NCI-H1417 (cell line): ENCODE measurements at regions not wholly inside any gene's neighbourhood (a gene's known extent, or its start where the extent isn't known, plus 50 kb on each side); places are given as distances from the start of the nearest gene placed in this dataset.
"Not testable (repeated sequence)": the region's sequence is repeated elsewhere in the genome, so short reads cannot be mapped to it uniquely, and the experiment has no call there.

ENCODE experiments used
- DNase-seq, 3 experiments: peaks; one replicate each; lab custom pipeline; 2025; lab: John Stamatoyannopoulos, UW

DNA sequence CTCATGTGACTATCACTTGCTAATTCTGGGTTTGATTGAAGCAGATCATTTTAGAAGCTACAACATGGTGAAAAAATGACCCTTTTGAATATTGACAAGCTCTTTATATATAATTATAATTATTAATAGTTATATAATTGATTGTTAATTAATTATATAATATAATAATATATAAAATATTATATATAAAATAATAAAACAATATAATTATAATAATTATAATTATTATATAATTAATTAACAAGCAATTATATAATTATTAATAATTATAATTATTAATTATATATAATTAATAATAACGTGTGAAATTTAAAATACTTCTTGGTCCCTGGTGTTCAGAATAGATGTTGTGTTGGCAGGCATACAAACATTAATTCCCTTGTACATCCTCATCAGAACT, 404.1 kb upstream of the CDH19 start:
- no peak for DNase-seq

- DNase-seq: no peak
These were observed 403.2 kb upstream of the CDH19 start for GRCh38 chr18:67007085-67007484.

DNA sequence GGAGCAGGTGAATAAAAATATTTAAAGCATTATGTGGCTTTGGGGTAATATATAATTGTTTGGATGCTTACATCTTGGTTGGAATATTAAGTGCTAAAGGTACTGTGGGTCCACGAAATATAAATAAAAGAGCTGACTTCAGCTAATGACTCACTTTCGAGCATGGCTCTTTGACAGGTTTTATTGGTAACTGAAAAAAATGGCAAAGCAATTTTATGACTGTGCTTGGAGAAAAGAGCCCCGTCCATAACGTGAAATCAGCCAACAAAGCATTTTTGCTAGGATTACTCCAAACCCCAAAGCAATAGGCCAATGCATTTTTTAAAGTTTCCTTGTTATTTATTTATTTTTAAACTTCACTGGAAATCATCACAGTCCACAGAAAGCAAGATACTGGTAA, 397.2 kb upstream of the CDH19 start:
- DNase-seq: peak in 1 of 3 experiments; percentile 36

DNA sequence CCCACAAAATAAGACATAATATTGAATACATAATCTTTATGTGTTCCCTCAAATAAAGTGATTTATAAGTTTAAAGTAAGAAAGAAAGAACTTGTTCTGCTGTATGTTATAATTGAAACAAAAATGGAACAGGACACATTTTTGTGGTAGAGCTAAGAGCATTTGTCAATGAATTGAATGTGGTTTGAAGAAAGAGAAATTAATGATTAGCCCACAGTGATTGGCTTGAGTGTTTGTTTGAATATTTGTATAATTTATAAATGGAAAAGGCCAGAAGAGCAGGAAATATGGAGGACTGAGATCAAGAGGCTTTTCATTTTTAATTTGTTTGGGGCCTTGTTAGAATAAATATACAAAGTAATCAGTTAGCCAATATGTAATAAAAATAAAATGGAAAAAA, 395.1 kb upstream of the CDH19 start:
- DNase-seq: no peak

GRCh38 chr18:66995270-66995669, 391.4 kb upstream of the CDH19 start:
- DNase-seq: no peak

DNA sequence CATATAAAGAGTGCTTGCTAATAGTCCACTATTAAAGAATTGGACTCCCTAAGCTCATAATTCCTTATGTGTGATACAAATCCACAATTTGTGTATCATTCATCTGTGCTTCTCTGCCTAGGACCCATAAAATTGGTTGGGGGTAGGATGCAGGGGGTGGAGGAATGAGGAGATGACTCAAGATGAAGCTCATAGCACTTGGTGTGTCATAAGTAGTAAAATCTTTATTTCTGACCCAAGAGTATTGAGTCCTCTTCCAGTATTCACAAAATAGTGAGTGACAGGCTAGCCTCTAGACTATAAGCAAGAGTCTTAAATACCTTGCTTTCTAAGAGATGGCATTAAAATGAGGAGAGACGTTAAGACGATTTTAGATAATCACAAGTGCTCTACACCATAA, 390.9 kb upstream of the CDH19 start:
- no peak for DNase-seq

DNA sequence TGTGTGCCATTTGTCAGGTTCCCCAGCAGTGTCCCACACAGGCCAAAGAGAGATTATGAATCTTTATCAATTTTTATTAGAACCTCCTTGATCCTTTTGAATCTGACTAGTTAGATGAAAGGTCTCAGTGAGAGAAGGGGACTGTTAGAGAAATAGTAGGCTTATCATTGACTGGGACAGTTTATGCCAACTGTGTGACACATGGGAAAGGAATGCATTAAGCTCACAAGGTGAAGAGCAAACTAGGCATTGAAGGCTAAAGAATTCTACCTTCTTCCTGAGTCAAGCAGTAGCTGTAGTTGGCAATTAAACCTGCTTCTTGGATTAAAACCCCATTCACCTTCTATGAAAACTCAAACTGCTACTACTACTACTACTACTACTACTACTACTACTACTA, 389.6 kb upstream of the CDH19 start:
- DNase-seq: no peak

GRCh38 chr18:66990909-66991308, 387.0 kb upstream of the CDH19 start:
- DNase-seq: no peak

DNA sequence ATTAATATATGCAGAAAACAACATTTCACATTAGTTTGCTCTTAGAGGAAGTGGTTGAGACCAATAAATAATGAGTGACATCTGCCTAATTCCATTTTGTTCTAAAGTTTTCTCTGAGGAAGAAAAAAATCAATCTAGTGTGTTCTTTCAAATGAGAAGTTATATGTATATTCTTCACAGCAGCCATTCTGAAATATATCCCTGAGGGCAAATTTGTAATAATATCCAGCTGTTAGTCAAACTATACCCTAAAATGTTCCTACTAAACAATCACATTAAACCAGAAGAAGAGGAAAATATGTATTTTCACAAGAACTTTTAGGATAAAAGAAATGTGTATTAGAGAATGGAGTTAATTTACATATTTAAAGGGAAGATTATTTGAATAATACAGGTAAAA, 375.1 kb upstream of the CDH19 start:
- DNase-seq: peak in 1 of 3 experiments; percentile 59

GRCh38 chr18:66972681-66973080, 368.8 kb upstream of the CDH19 start:
- DNase-seq: no peak

DNA sequence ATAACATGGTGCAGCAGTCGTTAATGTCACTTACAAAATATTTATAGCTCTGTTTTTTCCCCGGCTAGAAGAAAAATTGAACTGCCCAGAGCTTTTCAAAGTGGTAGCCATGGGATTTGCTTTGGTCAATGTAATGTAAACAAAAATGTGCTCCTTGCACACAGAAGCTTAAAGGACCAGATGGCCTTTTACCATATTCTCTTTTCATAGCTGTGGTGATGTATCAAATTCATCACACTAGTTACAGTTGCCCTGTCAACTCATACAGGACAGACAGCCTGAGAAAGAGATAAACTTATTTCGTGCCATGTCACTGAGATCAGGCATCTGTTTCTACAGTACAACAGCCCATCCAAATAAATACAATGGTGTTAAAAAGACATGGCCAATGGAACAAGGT, 368.1 kb upstream of the CDH19 start:
- peak in 1 of 3 experiments; percentile 62 for DNase-seq

DNA sequence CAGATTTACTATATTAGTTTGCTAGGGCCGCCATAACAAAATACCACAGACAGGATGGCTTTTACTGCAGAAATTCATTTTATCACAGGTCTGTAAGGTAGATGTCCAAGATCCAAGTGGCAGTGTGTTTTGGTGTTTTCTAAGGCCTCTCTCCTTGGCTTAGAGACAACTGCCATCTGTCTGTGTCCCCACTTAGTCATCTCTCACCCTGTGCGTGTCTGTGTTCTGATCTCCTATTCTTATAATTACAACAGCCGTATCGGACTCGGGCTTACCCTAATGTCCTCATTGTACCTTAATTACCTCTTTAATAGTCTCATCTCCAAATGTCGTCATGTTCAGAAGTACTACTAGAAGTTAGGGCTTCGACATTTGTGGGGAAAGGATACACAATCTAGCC, 362.3 kb upstream of the CDH19 start:
- DNase-seq: no peak

DNA sequence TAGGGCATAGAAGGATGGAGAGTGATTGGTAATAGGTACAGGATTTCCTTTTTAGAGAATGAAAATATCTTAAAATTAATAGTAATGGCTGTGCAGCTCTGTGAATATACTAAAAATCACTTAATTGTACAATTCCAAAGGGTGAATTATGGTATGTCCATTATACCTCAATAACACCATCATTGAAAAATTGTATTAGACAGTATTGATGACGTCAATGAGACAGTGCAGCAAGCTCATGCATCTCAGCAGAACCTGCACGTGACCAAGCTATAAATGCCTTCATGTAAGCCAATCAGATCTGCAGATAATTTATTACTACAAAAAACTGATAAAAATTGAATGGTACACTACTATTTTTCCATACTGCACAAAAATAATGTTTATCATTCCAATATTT, 354.4 kb upstream of the CDH19 start:
- DNase-seq: no peak

- no peak for DNase-seq
These were observed 347.9 kb upstream of the CDH19 start for GRCh38 chr18:66951750-66952149.

DNA sequence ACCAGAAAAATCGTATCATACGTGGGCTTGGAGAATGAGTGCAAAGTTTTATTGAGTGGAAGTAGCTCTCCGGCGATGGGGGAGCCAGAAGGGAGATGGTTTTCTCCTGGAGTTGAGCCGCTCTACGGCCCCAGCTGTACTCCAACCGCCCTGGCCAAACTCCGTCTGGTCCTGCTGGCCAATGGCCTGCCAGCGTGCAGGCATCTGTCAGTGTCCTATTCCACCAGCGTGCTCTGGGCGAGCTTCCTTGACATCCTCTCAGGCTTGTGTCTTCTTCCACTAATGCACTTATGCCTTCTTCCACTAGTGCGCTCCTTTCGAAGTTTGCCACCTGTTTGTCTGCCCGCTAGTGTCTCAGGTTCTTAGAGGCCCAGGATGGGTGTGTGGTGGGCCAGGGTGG, 345.5 kb upstream of the CDH19 start:
- no peak for DNase-seq

DNA sequence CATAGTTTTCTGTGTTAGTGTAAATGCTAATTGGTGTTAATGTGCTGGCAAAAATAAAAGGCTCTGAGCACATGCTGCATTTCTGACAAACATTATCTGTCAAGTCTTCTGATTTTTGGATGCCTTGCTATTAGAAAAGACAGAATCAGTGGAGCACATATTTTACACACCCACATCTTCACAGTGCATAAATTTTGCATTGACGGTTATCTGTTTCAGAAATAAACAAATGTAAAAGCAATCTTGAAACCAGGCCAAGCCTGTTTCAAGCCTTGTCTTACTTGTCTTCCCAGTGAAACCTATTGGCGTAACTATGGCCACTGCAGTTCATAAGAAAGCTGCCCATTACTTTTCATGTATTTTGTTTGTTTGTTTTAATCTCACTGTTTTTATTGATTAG, 333.7 kb upstream of the CDH19 start:
- no peak for DNase-seq

DNA sequence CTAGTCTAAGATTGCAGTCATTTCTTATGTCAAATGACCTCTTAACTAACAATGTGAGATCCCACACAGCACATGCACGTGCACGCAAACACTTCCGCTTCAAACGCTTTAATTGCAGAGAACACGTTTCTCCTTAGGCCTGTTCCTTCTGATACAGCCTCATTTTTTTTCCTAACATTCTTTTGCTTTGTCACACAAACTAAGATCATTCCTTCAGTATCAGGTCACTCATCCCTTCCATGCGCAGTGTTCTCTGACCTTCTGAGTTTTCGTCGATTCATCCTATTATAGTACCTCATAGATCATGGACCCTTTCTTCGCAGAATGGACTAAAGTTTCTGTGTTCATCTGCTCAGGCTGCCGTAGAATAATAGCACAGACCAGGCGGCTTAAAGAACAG, 327.1 kb upstream of the CDH19 start:
- no peak for DNase-seq

GRCh38 chr18:66916834-66917233, 312.9 kb upstream of the CDH19 start:
- peak in 1 of 3 experiments; percentile 45 for DNase-seq

DNA sequence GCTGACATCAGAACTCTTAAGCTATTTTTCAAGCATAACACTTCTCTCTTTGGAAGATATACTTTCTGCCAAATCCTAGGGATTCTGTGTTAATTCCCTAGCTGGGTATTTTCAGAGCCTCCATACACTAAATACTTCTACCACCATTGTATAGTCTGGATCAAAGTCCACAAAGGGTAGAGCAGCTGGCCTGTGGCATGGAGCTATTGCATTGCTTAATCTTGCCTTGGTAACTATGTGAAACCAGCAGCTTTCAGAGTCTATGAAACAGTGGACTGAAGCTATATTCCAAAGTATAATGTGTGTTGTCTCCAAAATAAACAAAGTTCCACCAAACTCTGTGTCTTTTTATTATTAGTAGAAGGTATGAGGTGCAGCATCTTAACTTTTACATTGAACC, 296.9 kb upstream of the CDH19 start:
- no peak for DNase-seq

DNA sequence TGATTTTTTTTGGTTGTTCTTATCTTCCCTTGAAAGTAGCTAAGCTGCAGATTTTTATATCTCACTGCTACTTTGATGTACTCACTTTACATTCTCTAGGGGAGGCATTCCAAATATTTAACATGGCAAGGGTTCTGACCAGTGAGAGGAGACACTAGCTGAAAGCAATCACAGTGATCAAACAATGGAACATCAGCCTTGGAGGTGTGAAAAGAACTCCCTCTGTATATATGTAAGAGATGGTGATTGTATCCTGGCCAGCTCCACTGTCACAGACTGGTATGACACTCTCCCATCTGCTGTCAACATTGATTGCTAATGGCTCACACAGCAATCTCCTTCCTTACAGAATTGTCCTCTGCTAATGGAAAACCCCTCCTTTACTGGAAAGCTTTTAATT, 291.7 kb upstream of the CDH19 start:
- DNase-seq: peak in 1 of 3 experiments; percentile 43

DNA sequence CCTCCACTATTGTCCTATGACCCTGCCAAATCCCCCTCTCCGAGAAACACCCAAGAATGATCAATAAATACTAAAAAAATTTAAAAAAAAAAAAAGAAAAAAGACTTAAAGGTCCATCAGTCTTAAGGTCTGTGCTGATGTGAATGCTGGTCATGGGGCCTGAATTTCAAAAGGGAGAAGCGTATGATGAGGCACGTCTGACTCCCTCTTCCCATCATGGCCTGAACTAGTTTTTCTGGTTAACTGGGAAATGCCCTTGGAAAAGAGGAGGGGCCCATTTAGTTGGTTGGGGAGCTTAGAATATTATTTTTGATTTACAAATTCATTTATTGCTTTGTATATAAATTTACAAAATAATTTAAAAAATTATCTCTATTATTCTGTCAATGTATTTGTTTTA, 291.0 kb upstream of the CDH19 start:
- DNase-seq: peak in 1 of 3 experiments; percentile 46

DNA sequence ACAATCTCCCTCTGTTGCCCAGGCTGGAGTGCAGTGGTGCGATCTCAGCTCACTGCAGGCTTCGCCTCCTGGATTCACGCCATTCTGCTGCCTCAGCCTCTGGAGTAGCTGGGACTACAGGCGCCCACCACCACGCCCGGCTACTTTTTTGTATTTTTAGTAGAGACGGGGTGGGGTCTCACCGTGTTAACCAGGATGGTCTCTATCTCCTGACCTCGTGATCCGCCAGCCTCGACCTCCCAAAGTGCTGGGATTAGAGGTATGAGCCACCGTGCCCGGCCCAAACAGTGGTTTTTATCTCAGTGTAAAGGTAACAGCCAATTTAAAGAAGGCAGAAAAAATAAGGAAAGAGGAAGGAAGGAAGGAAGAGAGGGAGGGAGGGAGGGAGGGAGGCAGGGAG, 288.5 kb upstream of the CDH19 start:
- not testable (repeated sequence) for DNase-seq

DNA sequence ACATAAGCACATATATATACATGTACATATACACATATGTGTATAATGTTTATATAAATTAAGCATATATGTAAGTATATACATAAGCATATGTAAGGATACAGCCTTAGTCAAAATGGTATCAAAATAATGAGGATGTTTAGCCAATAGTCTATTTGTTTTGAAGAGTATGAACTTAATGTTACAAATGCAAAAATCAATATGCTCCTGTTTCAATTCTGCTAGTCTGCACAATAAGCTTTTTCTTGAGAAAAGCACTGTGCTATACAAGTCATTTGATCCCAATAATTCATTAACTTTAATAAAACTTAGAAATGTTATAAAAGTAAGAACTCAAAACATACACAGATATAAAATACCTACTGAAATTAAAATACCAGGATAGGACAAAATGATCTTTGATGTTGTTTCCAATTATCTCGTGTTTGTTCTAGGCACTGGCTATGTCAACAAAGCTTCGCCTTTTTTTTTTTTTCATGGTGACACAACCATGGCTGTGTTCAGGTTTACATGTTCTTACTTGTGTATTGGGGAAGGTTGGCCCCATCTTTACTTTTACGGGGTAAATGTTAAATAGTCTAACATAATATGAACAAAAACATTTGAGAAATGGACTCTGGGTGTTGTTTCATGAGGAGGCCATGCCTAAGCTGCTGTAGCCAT, 271.1 kb upstream of the CDH19 start:
- DNase-seq: peak in 1 of 3 experiments; percentile 68

DNA sequence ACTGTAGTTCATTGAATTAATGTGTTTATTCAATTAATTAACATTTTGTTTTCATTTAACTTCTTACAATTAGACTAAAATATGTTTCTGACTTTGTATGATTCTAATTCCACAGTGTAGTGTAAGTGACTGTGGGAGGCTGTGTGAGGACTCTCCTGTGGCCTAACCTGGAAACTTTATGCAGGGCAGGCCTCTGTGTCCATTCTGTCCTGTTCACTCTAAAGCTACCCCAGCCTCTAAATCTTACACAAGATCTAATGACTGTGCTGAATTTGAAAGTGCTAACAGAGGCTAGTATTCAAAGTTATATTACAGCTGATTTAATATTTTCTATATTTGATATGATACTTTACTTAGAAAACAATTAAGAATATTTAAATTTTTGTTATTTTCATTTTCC, 270.5 kb upstream of the CDH19 start:
- peak in 1 of 3 experiments; percentile 75 for DNase-seq
